ENCODE measurements at regions not wholly inside any gene's neighbourhood (a gene's known extent, or its start where the extent isn't known, plus 50 kb on each side); places are given as distances from the start of the nearest gene placed in this dataset.
A peak's percentile ranks its signal among the peaks of the same experiment; 100 is the strongest.

GRCh38 chr1:222010306-222010705 lies 268.4 kb upstream of the DUSP10 start:
- no peaks in the 10 kb centered on the region for H3K79me2 ChIP-seq (ENCODE audit: insufficient read depth, low read length)
- H3K9ac ChIP-seq (ENCODE audit: low read depth, low read length, poor library complexity, severe bottlenecking) = no peak overlapping the region
- TF ChIP-seq EZH2phosphoT487 (IDR thresholded peaks at IDR 0.05; ENCODE audit: borderline replicate concordance) (no peak), CTCF (conservative IDR thresholded peaks at IDR 0.05; ENCODE audit: low read length) (no peak)
- no peaks in the 10 kb centered on the region for H3K4me1 ChIP-seq (ENCODE audit: insufficient read depth, low read length, poor library complexity, severe bottlenecking)
- H3K4me3 ChIP-seq (ENCODE audit: low read length, poor library complexity, severe bottlenecking) = no peak overlapping the region
- no peaks in the 10 kb centered on the region for H4K20me1 ChIP-seq (ENCODE audit: insufficient read depth, low read length, poor library complexity, severe bottlenecking)
- H3K27me3 ChIP-seq (ENCODE audit: insufficient read depth, low read length, poor library complexity, severe bottlenecking) = no peaks in the 10 kb centered on the region
- H3F3A ChIP-seq (ENCODE audit: low read depth) = no peaks in the 10 kb centered on the region
- no peak overlapping the region for H3K4me2 ChIP-seq (ENCODE audit: low read depth, low read length, poor library complexity, severe bottlenecking)
- no peak overlapping the region for H2AFZ ChIP-seq (ENCODE audit: low read length)
- no peaks in the 10 kb centered on the region for H3K36me3 ChIP-seq (ENCODE audit: insufficient read depth, low read length)
- H3K9me2 ChIP-seq (replicated peaks; ENCODE audit: low read depth, low read length) = no peaks in the 10 kb centered on the region
- H3K9me3 ChIP-seq (ENCODE audit: insufficient read depth, low read depth, low read length) = no peaks in the 10 kb centered on the region

- Histone ChIP-seq H4K20me1 (ENCODE audit: insufficient read depth, low read length, poor library complexity, severe bottlenecking) (no peaks in the 10 kb centered on the region), H3K36me3 (ENCODE audit: insufficient read depth, low read length) (no peaks in the 10 kb centered on the region), H2AFZ (ENCODE audit: low read length) (peak overlapping the region; percentile 20; the same call in 1 of the 2 replicates), H3K4me3 (ENCODE audit: low read length, poor library complexity, severe bottlenecking) (no peak overlapping the region), H3K9me2 (replicated peaks; ENCODE audit: low read depth, low read length) (no peaks in the 10 kb centered on the region), H3K79me2 (ENCODE audit: insufficient read depth, low read length) (no peaks in the 10 kb centered on the region), H3K4me1 (ENCODE audit: insufficient read depth, low read length, poor library complexity, severe bottlenecking) (no peaks in the 10 kb centered on the region), H3K9me3 (ENCODE audit: insufficient read depth, low read depth, low read length) (no peaks in the 10 kb centered on the region), H3F3A (ENCODE audit: low read depth) (no peaks in the 10 kb centered on the region), H3K9ac (ENCODE audit: low read depth, low read length, poor library complexity, severe bottlenecking) (no peak overlapping the region), H3K27me3 (ENCODE audit: insufficient read depth, low read length, poor library complexity, severe bottlenecking) (no peaks in the 10 kb centered on the region), H3K4me2 (ENCODE audit: low read depth, low read length, poor library complexity, severe bottlenecking) (no peak overlapping the region)
- TF ChIP-seq CTCF (conservative IDR thresholded peaks at IDR 0.05; ENCODE audit: low read length) = peak; percentile 69
- no peak for TF ChIP-seq EZH2phosphoT487 (IDR thresholded peaks at IDR 0.05; ENCODE audit: borderline replicate concordance)
Observed at GRCh38 chr1:222009105-222009730, 267.3 kb upstream of the DUSP10 start.

- no peaks in the 10 kb centered on the region for H3K36me3 ChIP-seq (ENCODE audit: insufficient read depth, low read length)
- no peak overlapping the region for H3K9ac ChIP-seq (ENCODE audit: low read depth, low read length, poor library complexity, severe bottlenecking)
- no peaks in the 10 kb centered on the region for H3K27me3 ChIP-seq (ENCODE audit: insufficient read depth, low read length, poor library complexity, severe bottlenecking)
- H3K79me2 ChIP-seq (ENCODE audit: insufficient read depth, low read length) = no peaks in the 10 kb centered on the region
- H4K20me1 ChIP-seq (ENCODE audit: insufficient read depth, low read length, poor library complexity, severe bottlenecking) = no peaks in the 10 kb centered on the region
- no peak overlapping the region for H3K4me2 ChIP-seq (ENCODE audit: low read depth, low read length, poor library complexity, severe bottlenecking)
- no peaks in the 10 kb centered on the region for H3K9me3 ChIP-seq (ENCODE audit: insufficient read depth, low read depth, low read length)
- no peak overlapping the region for H3K4me3 ChIP-seq (ENCODE audit: low read length, poor library complexity, severe bottlenecking)
- no peaks in the 10 kb centered on the region for H3K9me2 ChIP-seq (replicated peaks; ENCODE audit: low read depth, low read length)
- no peaks in the 10 kb centered on the region for H3F3A ChIP-seq (ENCODE audit: low read depth)
- TF ChIP-seq CTCF (conservative IDR thresholded peaks at IDR 0.05; ENCODE audit: low read length) (no peak), EZH2phosphoT487 (IDR thresholded peaks at IDR 0.05; ENCODE audit: borderline replicate concordance) (no peak)
- no peaks in the 10 kb centered on the region for H3K4me1 ChIP-seq (ENCODE audit: insufficient read depth, low read length, poor library complexity, severe bottlenecking)
- H2AFZ ChIP-seq (ENCODE audit: low read length) = peak overlapping the region; percentile 51; the same call in 1 of the 2 replicates
Observed at GRCh38 chr1:222006715-222007114, 264.8 kb upstream of the DUSP10 start.
